DOHH2 (cell line): ENCODE measurements at regions not wholly inside any gene's neighbourhood (a gene's known extent, or its start where the extent isn't known, plus 50 kb on each side); places are given as distances from the start of the nearest gene placed in this dataset.

Experiments used
- H3F3A ChIP-seq: fragments of 200-600 bp; sonication (generic), shearing (Covaris generic); 2 replicates; pipeline ENCODE4 v1.6.0; 2016; ENCODE audit warnings: antibody characterized with exemption, mild to moderate bottlenecking; ENCODE audit not compliant: control insufficient read depth, insufficient read depth
- H3K27ac ChIP-seq: fragments of 200-600 bp; sonication (generic); 2 replicates; pipeline ENCODE4 v1.5.1; 2014; ENCODE audit warnings: low read depth, mild to moderate bottlenecking, low read length, moderate library complexity
- H3K27me3 ChIP-seq: fragments of 200-600 bp; sonication (generic); 2 replicates; pipeline ENCODE4 v1.6.1; 2014; ENCODE audit warnings: mild to moderate bottlenecking, low read length, mixed read lengths; ENCODE audit not compliant: control insufficient read depth
- H3K36me3 ChIP-seq: fragments of 200-600 bp; sonication (generic); 2 replicates; pipeline ENCODE4 v1.6.1; 2014; ENCODE audit warnings: mild to moderate bottlenecking, low read length, moderate library complexity, mixed read lengths; ENCODE audit not compliant: control insufficient read depth
- H3K4me1 ChIP-seq: fragments of 200-600 bp; sonication (generic); 2 replicates; pipeline ENCODE4 v1.6.1; 2014; ENCODE audit warnings: mild to moderate bottlenecking, low read length, mixed read lengths; ENCODE audit not compliant: control insufficient read depth
- H3K4me2 ChIP-seq: fragments of 200-600 bp; sonication (generic); 2 replicates; pipeline ENCODE4 v1.6.0; 2014; ENCODE audit warnings: mild to moderate bottlenecking, low read length, moderate library complexity
- H3K4me3 ChIP-seq: fragments of 200-600 bp; sonication (generic); 2 replicates; pipeline ENCODE4 v1.5.1; 2014; ENCODE audit warnings: mild to moderate bottlenecking, low read length, mixed read lengths
- H3K79me2 ChIP-seq: fragments of 200-600 bp; sonication (generic); 2 replicates; pipeline ENCODE4 v1.6.1; 2014; ENCODE audit warnings: mild to moderate bottlenecking, low read length, mixed read lengths; ENCODE audit not compliant: control insufficient read depth
- H3K9me2 ChIP-seq: fragments of 200-600 bp; sonication (generic); replicated peaks from 2 replicates; pipeline ENCODE4 v1.6.1; 2014; ENCODE audit warnings: mild to moderate bottlenecking, low read length, mixed read lengths; ENCODE audit not compliant: control insufficient read depth
- H3K9me3 ChIP-seq: fragments of 200-600 bp; sonication (generic); 2 replicates; pipeline ENCODE4 v1.6.1; 2014; ENCODE audit warnings: antibody characterized with exemption, low read length, mixed read lengths; ENCODE audit not compliant: control insufficient read depth, insufficient read depth
- H4K20me1 ChIP-seq: fragments of 200-600 bp; sonication (generic); 2 replicates; pipeline ENCODE4 v1.6.0; 2014; ENCODE audit warnings: low read depth, mild to moderate bottlenecking, antibody characterized with exemption, low read length, moderate library complexity; ENCODE audit not compliant: control insufficient read depth, insufficient read depth
- CTCF ChIP-seq: fragments of 200-600 bp; sonication (generic); IDR thresholded peaks from one replicate; pipeline ENCODE4 v1.5.1; 2014; ENCODE audit warnings: antibody characterized with exemption, mild to moderate bottlenecking, low read depth, low read length; ENCODE audit not compliant: poor library complexity, severe bottlenecking
- EZH2phosphoT487 ChIP-seq: fragments of 200-600 bp; sonication (generic); IDR thresholded peaks from 2 replicates; pipeline ENCODE4 v1.6.1; 2017; ENCODE audit warnings: borderline replicate concordance, mild to moderate bottlenecking, antibody characterized with exemption, low read length, moderate library complexity, mixed read lengths

GRCh38 chr6:4433199-4433598, 297.8 kb upstream of the ECI2 start:
- H3K4me2 ChIP-seq = no peak overlapping the region
- no peaks in the 10 kb centered on the region for H3K9me3 ChIP-seq
- H3K36me3 ChIP-seq = no peaks in the 10 kb centered on the region
- no peaks in the 10 kb centered on the region for H4K20me1 ChIP-seq
- TF ChIP-seq EZH2phosphoT487 (no peak), CTCF (no peak)
- H3F3A ChIP-seq = no peaks in the 10 kb centered on the region
- H3K27me3 ChIP-seq = no peaks in the 10 kb centered on the region
- H3K79me2 ChIP-seq = no peaks in the 10 kb centered on the region
- H3K27ac ChIP-seq = no peak overlapping the region
- H3K9me2 ChIP-seq = no peaks in the 10 kb centered on the region
- no peaks in the 10 kb centered on the region for H3K4me1 ChIP-seq
- H3K4me3 ChIP-seq = no peak overlapping the region

GRCh38 chr6:4426968-4427367, 291.6 kb upstream of the ECI2 start:
- Histone ChIP-seq H4K20me1 (no peaks in the 10 kb centered on the region), H3K79me2 (no peaks in the 10 kb centered on the region), H3K27ac (no peak overlapping the region), H3K4me1 (no peaks in the 10 kb centered on the region), H3F3A (no peaks in the 10 kb centered on the region), H3K4me3 (no peak overlapping the region), H3K4me2 (no peak overlapping the region), H3K27me3 (no peaks in the 10 kb centered on the region), H3K36me3 (no peaks in the 10 kb centered on the region), H3K9me3 (no peaks in the 10 kb centered on the region), H3K9me2 (no peaks in the 10 kb centered on the region)
- TF ChIP-seq CTCF (no peak), EZH2phosphoT487 (no peak)

GRCh38 chr6:4421837-4422236, 286.5 kb upstream of the ECI2 start:
- Histone ChIP-seq H3F3A (no peaks in the 10 kb centered on the region), H3K9me2 (no peaks in the 10 kb centered on the region), H3K4me1 (no peaks in the 10 kb centered on the region), H4K20me1 (no peaks in the 10 kb centered on the region), H3K4me3 (no peak overlapping the region), H3K27ac (no peak overlapping the region), H3K27me3 (no peaks in the 10 kb centered on the region), H3K79me2 (no peaks in the 10 kb centered on the region), H3K36me3 (no peaks in the 10 kb centered on the region), H3K9me3 (no peaks in the 10 kb centered on the region), H3K4me2 (no peak overlapping the region)
- no peak for TF ChIP-seq CTCF
- TF ChIP-seq EZH2phosphoT487 = no peak

- no peaks in the 10 kb centered on the region for H3K9me2 ChIP-seq
- no peaks in the 10 kb centered on the region for H4K20me1 ChIP-seq
- H3F3A ChIP-seq = no peaks in the 10 kb centered on the region
- no peak overlapping the region for H3K4me3 ChIP-seq
- no peaks in the 10 kb centered on the region for H3K27me3 ChIP-seq
- no peak for TF ChIP-seq CTCF
- TF ChIP-seq EZH2phosphoT487 = no peak
- no peaks in the 10 kb centered on the region for H3K4me1 ChIP-seq
- no peaks in the 10 kb centered on the region for H3K36me3 ChIP-seq
- no peak overlapping the region for H3K4me2 ChIP-seq
- H3K9me3 ChIP-seq = no peaks in the 10 kb centered on the region
- no peaks in the 10 kb centered on the region for H3K79me2 ChIP-seq
- H3K27ac ChIP-seq = no peak overlapping the region
These were observed 284.9 kb upstream of the ECI2 start for GRCh38 chr6:4420160-4420865.
